ENCODE measurements at regions not wholly inside any gene's neighbourhood (a gene's known extent, or its start where the extent isn't known, plus 50 kb on each side); places are given as distances from the start of the nearest gene placed in this dataset.

GRCh38 chr2:107312240-107312639, 426.3 kb upstream of the ST6GAL2 start:
- no peak for DNase-seq (ENCODE audit: low spot score)

GRCh38 chr2:107313316-107313715, 427.3 kb upstream of the ST6GAL2 start:
- DNase-seq (ENCODE audit: low spot score), result peak; percentile 56

DNA sequence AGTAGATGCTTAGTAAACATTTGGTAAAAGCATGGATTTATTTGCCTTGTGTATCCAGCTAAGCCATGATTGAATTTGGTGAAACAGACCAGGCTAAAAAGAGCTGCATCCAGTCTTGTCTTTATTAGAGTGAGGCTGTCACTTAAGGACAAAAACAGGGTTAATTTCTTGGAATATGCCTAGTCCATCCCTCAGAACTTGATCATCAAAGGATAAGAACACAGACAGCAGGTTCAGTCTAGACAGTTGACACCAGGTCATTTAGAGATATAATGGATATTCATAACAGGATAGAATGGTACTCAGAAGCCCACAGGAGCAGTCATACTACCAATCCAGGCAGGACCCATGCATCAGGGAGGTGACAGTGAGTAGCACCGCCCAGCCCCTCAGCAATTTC, 434.9 kb upstream of the ST6GAL2 start:
- no peak for DNase-seq (ENCODE audit: low spot score)

- DNase-seq (ENCODE audit: low spot score), result no peak
Observed at GRCh38 chr2:107322416-107322815, 436.4 kb upstream of the ST6GAL2 start.

- no peak for DNase-seq (ENCODE audit: low spot score)
Observed at GRCh38 chr2:107323946-107324565, 438.1 kb upstream of the ST6GAL2 start.

GRCh38 chr2:107325981-107326786, 440.2 kb upstream of the ST6GAL2 start:
- DNase-seq (ENCODE audit: low spot score), result no peak

- no peak for DNase-seq (ENCODE audit: low spot score)
Observed at GRCh38 chr2:107334306-107334705, 448.3 kb upstream of the ST6GAL2 start.

DNA sequence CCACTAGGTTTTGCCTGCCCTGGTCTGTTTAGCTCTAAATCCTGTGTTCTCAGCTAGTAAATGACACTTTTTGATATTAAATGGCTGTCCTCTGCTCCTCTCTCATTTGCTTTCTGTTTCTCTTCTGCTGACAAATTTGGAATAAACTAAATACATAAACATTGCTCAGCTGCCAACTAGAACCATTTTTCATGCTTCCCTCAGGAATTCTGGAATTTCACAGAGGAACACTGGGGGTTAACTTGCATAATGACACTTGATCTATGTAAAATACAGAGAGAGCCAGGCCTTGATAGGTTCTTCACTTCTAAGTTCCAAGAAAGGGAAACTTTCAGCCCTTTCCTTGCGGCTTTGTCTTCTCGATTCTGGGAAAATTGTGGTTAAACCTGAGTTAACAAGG, 450.6 kb upstream of the ST6GAL2 start:
- DNase-seq (ENCODE audit: low spot score), result no peak

GRCh38 chr2:107337209-107337898, 451.4 kb upstream of the ST6GAL2 start:
- no peak for DNase-seq (ENCODE audit: low spot score)

DNA sequence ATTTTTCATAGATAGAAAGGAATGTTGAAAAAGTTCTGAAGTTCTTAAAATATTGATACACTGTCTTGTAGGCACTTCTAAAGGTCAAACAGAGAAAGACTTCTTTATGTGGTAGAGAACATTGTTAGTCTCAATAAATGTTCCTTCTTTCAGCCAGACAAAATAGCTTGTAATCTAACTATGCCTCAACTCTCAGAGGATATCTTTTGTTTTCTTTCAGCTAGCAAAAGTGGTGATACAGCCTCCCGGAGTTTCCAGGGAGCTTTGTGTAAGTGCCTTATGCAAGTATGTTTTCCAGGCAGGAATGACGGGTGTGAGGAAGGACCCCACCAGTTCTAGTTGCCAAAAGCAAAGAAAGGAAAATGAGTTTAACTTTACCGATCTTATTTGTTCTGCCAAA, 452.1 kb upstream of the ST6GAL2 start:
- no peak for DNase-seq (ENCODE audit: low spot score)

GRCh38 chr2:107338571-107338970, 452.6 kb upstream of the ST6GAL2 start:
- no peak for DNase-seq (ENCODE audit: low spot score)

- DNase-seq (ENCODE audit: low spot score), result no peak
Observed at GRCh38 chr2:107340955-107341354, 455.0 kb upstream of the ST6GAL2 start.

DNA sequence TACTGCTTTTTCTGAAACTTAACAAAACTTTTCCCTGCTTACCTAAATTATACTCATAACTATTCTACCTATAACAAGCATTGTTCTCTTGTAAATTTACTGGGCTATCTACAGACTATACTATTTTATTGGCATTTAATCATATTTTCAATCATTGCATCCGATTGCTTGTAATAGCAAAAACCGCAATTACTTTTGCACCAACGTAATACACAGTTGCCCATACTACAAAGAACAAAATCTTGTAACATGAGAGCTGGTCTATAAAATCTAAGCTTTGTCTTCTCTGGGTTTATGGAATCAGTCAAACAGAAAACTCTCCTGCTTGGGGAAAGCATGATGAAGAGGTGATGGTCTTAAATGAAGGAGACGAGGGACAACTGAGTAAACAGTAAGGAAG, 463.4 kb upstream of the ST6GAL2 start:
- no peak for DNase-seq (ENCODE audit: low spot score)

DNA sequence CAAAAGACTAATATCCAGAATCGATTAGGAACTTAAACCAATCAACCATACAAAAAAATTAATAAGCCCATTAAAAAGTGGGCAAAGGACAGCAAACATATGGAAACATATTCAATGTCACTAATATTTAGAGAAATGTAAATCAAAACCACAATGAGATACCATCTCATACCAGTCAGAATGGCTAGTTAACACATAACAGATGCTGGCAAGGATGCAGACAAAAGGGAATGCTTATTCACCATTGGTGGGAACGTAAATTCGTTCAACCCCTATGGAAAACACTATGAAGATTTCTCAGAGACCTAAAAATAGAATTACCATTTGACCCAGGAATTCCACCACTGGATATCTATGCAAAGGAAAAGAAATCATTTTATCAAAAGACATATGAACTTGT, 468.2 kb upstream of the ST6GAL2 start:
- DNase-seq (ENCODE audit: low spot score), result no peak

GRCh38 chr2:107358362-107358761, 468.3 kb upstream of the RGPD4 start:
- DNase-seq (ENCODE audit: low spot score), result no peak

DNA sequence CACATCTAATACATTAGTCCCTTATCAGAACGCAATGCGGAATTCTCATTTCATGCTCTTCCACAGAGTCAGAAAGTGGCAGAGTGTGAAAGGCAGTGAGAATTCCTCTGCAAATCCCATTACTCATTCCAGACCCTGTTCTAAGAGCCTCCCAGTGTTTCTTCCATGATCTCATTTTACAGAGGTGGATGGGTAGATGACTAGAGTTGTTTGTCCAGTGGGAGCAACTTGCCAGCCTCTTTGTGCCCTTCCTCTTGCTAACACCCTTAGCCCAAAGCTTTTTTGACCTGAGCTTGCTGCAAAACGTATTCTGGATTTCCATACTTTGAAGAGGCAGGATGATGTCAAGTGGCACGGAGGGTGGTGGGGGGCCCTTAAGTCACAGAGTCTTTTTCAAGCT, 467.7 kb upstream of the RGPD4 start:
- no peak for DNase-seq (ENCODE audit: low spot score)

DNA sequence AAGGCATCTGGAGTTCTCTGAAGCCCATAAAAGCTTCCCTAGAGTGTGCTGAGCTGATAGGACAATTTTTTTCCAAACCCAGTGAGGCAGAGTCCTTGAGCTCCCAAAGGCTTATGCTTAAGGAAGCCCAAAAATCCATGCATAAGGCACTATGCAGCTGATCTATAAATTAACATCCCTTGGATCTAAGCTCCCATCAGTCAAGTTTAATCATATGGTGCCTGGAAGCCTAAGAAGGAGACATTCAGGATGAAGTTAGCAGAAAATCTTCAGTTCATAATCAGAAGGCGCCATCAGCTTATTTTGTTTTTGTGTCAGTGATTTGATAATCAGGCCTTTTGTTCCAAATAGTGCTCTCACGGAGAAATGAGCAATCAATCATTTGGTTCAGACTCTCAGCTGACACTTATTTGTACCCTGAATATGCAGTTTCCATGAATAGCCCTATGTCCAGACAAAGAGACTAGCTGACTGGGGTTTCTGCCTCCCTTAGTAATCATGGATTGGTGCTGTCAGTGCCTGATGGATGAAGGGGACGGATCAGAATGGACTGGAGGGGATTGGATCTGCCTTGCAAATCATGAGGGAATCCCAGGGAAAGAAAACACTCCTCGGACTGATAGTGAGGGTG, 464.8 kb upstream of the RGPD4 start:
- DNase-seq (ENCODE audit: low spot score), result no peak

GRCh38 chr2:107362993-107363392, 463.7 kb upstream of the RGPD4 start:
- DNase-seq (ENCODE audit: low spot score), result no peak

- DNase-seq (ENCODE audit: low spot score), result no peak
Observed at GRCh38 chr2:107363806-107364205, 462.9 kb upstream of the RGPD4 start.

GRCh38 chr2:107364361-107364950, 462.2 kb upstream of the RGPD4 start:
- DNase-seq (ENCODE audit: low spot score), result no peak

DNA sequence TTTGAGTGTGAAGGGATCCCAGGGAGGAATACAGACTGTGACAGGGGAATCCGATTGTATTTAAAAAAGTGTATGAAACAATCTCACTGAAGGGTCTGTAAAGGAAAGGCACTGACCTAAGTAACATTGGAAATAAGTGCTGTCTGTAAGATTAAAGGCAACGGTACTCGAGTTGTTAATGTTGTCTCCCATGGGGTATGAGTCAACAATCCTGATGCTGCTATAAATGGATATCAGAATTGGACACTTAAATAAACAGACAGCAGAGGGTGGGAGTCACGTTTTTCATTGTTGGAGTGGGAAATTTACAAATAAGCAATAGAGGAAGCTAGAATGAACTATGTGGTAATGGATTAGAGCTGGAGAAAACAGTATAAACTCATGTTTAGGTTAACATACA, 452.4 kb upstream of the RGPD4 start:
- no peak for DNase-seq (ENCODE audit: low spot score)

GRCh38 chr2:107376909-107377308, 449.8 kb upstream of the RGPD4 start:
- DNase-seq (ENCODE audit: low spot score), result no peak
